Fibroblast of the aortic adventitia (primary cell): ENCODE measurements at regions not wholly inside any gene's neighbourhood (a gene's known extent, or its start where the extent isn't known, plus 50 kb on each side); places are given as distances from the start of the nearest gene placed in this dataset.

Experiments
- DNase-seq: peaks from one replicate; pipeline ENCODE4 v3.0.0-alpha.2; 2010; ENCODE audit warnings: low read depth
- H3K4me3 ChIP-seq: 2 replicates; pipeline ENCODE4 v1.5.1; 2011; ENCODE audit warnings: low read depth, mild to moderate bottlenecking, control low read depth, low read length, moderate library complexity
- TF ChIP-seq, protein P1 (sequence below): IDR thresholded peaks from 2 replicates; pipeline ENCODE4 v1.5.1; 2011; ENCODE audit warnings: mild to moderate bottlenecking, low read length, control low read depth, inconsistent platforms; ENCODE audit not compliant: insufficient read depth

GRCh38 chr2:145415151-145415550 is 895.2 kb upstream of the ZEB2 start:
- no peak overlapping the region for H3K4me3 ChIP-seq
- TF ChIP-seq, protein P1, sequence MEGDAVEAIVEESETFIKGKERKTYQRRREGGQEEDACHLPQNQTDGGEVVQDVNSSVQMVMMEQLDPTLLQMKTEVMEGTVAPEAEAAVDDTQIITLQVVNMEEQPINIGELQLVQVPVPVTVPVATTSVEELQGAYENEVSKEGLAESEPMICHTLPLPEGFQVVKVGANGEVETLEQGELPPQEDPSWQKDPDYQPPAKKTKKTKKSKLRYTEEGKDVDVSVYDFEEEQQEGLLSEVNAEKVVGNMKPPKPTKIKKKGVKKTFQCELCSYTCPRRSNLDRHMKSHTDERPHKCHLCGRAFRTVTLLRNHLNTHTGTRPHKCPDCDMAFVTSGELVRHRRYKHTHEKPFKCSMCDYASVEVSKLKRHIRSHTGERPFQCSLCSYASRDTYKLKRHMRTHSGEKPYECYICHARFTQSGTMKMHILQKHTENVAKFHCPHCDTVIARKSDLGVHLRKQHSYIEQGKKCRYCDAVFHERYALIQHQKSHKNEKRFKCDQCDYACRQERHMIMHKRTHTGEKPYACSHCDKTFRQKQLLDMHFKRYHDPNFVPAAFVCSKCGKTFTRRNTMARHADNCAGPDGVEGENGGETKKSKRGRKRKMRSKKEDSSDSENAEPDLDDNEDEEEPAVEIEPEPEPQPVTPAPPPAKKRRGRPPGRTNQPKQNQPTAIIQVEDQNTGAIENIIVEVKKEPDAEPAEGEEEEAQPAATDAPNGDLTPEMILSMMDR = no peak
- no peak for DNase-seq

GRCh38 chr2:145413261-145414030 is 893.5 kb upstream of the ZEB2 start:
- TF ChIP-seq, protein P1 = no peak
- DNase-seq = no peak
- no peak overlapping the region for H3K4me3 ChIP-seq

- TF ChIP-seq, protein P1 = no peak
- H3K4me3 ChIP-seq = no peak overlapping the region
- no peak for DNase-seq
These were observed 892.2 kb upstream of the ZEB2 start for GRCh38 chr2:145412155-145412554.

GRCh38 chr2:145411493-145411892 is 891.6 kb upstream of the ZEB2 start:
- TF ChIP-seq, protein P1 = no peak
- no peak overlapping the region for H3K4me3 ChIP-seq
- DNase-seq = no peak

DNA sequence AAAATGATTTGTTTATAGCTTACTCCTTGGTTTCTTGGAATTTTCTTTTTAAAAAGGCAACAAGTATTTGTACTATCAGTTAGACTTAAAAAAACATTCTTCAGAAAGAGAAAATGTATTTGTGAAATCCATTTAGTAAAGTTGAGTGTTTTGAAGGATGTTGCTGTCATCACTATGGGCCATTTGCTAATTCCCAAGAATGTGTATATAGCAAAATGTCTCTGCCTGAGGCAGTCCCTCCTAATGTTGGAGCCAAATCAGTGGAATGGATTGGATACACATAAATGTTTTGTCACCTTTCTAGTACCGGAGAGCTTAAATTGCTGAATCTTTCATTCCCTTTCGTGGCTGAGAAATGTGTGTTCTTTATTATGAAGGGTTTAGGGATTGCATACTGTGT is 890.2 kb upstream of the ZEB2 start:
- TF ChIP-seq, protein P1 = no peak
- DNase-seq = no peak

DNA sequence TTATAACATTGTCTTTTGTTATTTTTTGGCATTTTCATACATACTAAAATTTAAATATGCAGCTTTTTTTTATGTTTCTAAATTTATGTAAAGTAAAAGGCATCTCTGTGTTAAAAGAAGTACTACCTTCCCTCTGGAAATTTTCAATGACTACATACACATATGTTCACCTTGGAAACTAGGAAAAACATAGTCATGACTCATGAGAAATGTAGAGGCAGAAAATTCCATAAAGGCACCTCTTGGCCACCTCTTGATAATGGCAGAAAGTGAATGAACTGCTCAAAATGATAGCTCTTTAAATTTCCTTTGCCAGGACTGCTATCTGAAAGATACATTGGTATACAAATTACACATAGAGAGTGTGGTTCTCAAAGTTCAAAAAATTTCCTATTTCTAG is 889.1 kb upstream of the ZEB2 start:
- no peak for DNase-seq
- no peak overlapping the region for H3K4me3 ChIP-seq
- TF ChIP-seq, protein P1 = no peak

More for the DNA sequence above, 890.2 kb upstream of the ZEB2 start:
- H3K4me3 ChIP-seq = no peak overlapping the region

DNA sequence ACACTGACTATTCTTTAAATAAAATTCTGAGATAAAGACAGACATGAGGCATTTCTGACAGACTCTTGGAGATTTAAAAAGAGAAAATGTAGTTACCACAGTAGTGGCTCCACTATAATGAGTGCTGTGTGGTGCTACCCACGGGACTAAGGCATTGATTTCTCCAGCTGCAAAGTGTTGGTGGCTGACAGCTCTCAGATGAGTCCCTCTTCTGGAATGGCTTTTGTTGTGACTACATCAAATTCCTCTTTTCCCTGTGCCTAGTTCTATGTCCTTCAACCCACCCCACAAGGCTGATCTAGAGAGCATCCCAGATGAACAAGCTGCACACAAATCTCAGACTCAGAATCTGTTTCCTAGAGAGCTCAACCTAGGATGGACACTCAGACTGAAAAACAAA is 884.8 kb upstream of the ZEB2 start:
- H3K4me3 ChIP-seq = no peak overlapping the region
- TF ChIP-seq, protein P1 = no peak
- peak; percentile 16 for DNase-seq
